Superior temporal gyrus (tissue), 1 donor: ENCODE measurements at regions not wholly inside any gene's neighbourhood (a gene's known extent, or its start where the extent isn't known, plus 50 kb on each side); places are given as distances from the start of the nearest gene placed in this dataset.

Experiments used
- DNase-seq: peaks from one replicate; pipeline ENCODE4 v3.0.0-alpha.2; 2016; ENCODE audit errors: extremely low spot score

- DNase-seq, result no peak
Observed at GRCh38 chr12:131613678-131614077, 97.2 kb upstream of the SFSWAP start.

GRCh38 chr12:131615326-131616042 is 95.4 kb upstream of the SFSWAP start:
- DNase-seq, result no peak

GRCh38 chr12:131616043-131616700 is 94.7 kb upstream of the SFSWAP start:
- DNase-seq, result no peak

- no peak for DNase-seq
Observed at GRCh38 chr12:131616738-131617137, 94.2 kb upstream of the SFSWAP start.

- DNase-seq, result no peak
Observed at GRCh38 chr12:131617179-131617578, 93.7 kb upstream of the SFSWAP start.

GRCh38 chr12:131617596-131618302 is 93.1 kb upstream of the SFSWAP start:
- DNase-seq, result no peak

GRCh38 chr12:131618303-131618658 is 92.6 kb upstream of the SFSWAP start:
- DNase-seq, result no peak

GRCh38 chr12:131618701-131619100 is 92.2 kb upstream of the SFSWAP start:
- DNase-seq, result no peak

- DNase-seq, result no peak
Observed at GRCh38 chr12:131619106-131619642, 91.7 kb upstream of the SFSWAP start.

- no peak for DNase-seq
Observed at GRCh38 chr12:131619736-131620506, 91.0 kb upstream of the SFSWAP start.

- peak; percentile 41 for DNase-seq
Observed at GRCh38 chr12:131620520-131620919, 90.4 kb upstream of the SFSWAP start.

- DNase-seq, result peak; percentile 82
Observed at GRCh38 chr12:131620946-131621681, 89.8 kb upstream of the SFSWAP start.

- DNase-seq, result peak; percentile 87
Observed at GRCh38 chr12:131621701-131622421, 89.0 kb upstream of the SFSWAP start.

- DNase-seq, result no peak
Observed at GRCh38 chr12:131622422-131622955, 88.4 kb upstream of the SFSWAP start.

GRCh38 chr12:131623404-131624368 is 87.2 kb upstream of the SFSWAP start:
- peak; percentile 1 for DNase-seq

- DNase-seq, result peak; percentile 50
Observed at GRCh38 chr12:131624369-131624739, 86.5 kb upstream of the SFSWAP start.

GRCh38 chr12:131624756-131625501 is 86.0 kb upstream of the SFSWAP start:
- peak; percentile 50 for DNase-seq
